GM23248 (cell line): ENCODE measurements at regions not wholly inside any gene's neighbourhood (a gene's known extent, or its start where the extent isn't known, plus 50 kb on each side); places are given as distances from the start of the nearest gene placed in this dataset.

ENCODE experiments used
- DNase-seq: peaks from one replicate; pipeline ENCODE4 v3.0.0-alpha.2; 2015
- H2AFZ ChIP-seq: fragments of 200-600 bp; sonication (generic); 2 replicates; pipeline ENCODE4 v1.6.1; 2016; ENCODE audit warnings: antibody characterized with exemption
- H3F3A ChIP-seq: fragments of 200-600 bp; sonication (generic); 2 replicates; pipeline ENCODE4 v1.6.1; 2016; ENCODE audit warnings: mild to moderate bottlenecking, antibody characterized with exemption, mixed run types; ENCODE audit not compliant: insufficient read depth
- H3K27ac ChIP-seq: fragments of 200-600 bp; sonication (generic); 2 replicates; pipeline ENCODE4 v1.5.1; 2016; ENCODE audit warnings: mild to moderate bottlenecking
- H3K27me3 ChIP-seq: fragments of 200-600 bp; sonication (generic); replicated peaks from 2 replicates; pipeline ENCODE4 v1.6.1; 2016; ENCODE audit warnings: mild to moderate bottlenecking; ENCODE audit not compliant: insufficient read depth
- H3K36me3 ChIP-seq: fragments of 200-600 bp; sonication (generic); 2 replicates; pipeline ENCODE4 v1.6.1; 2016; ENCODE audit warnings: low read depth, mild to moderate bottlenecking
- H3K4me1 ChIP-seq: fragments of 200-600 bp; sonication (generic); 2 replicates; pipeline ENCODE4 v1.6.1; 2016; ENCODE audit warnings: mild to moderate bottlenecking; ENCODE audit not compliant: insufficient read depth
- H3K4me2 ChIP-seq: fragments of 200-600 bp; sonication (generic); one replicate; pipeline ENCODE4 v1.6.1; 2016; ENCODE audit warnings: mild to moderate bottlenecking; ENCODE audit not compliant: unreplicated experiment
- H3K4me3 ChIP-seq: fragments of 200-600 bp; sonication (generic); 2 replicates; pipeline ENCODE4 v1.5.1; 2016; ENCODE audit warnings: mild to moderate bottlenecking
- H3K79me2 ChIP-seq: fragments of 200-600 bp; sonication (generic); 2 replicates; pipeline ENCODE4 v1.6.1; 2016; ENCODE audit warnings: mild to moderate bottlenecking; ENCODE audit not compliant: insufficient read depth
- H3K9ac ChIP-seq: fragments of 200-600 bp; sonication (generic); 2 replicates; pipeline ENCODE4 v1.6.1; 2016; ENCODE audit warnings: mild to moderate bottlenecking
- H3K9me2 ChIP-seq: fragments of 200-600 bp; sonication (generic); 2 replicates; pipeline ENCODE4 v1.6.1; 2016; ENCODE audit warnings: mixed run types, mild to moderate bottlenecking, moderate library complexity; ENCODE audit not compliant: insufficient read depth
- H3K9me3 ChIP-seq: fragments of 200-600 bp; sonication (generic); one replicate; pipeline ENCODE4 v1.6.1; 2017; ENCODE audit warnings: low read depth
- H4K20me1 ChIP-seq: fragments of 200-600 bp; sonication (generic); 2 replicates; pipeline ENCODE4 v1.6.0; 2016; ENCODE audit not compliant: insufficient read depth
- EZH2 ChIP-seq: fragments of 200-600 bp; sonication (generic); IDR thresholded peaks from 2 replicates; pipeline ENCODE4 v1.6.1; 2018; ENCODE audit warnings: antibody characterized with exemption, mild to moderate bottlenecking; ENCODE audit not compliant: insufficient read depth, poor library complexity, severe bottlenecking
- EZH2phosphoT487 ChIP-seq: fragments of 200-600 bp; sonication (generic); IDR thresholded peaks from 2 replicates; pipeline ENCODE4 v1.6.1; 2018; ENCODE audit warnings: antibody characterized with exemption, moderate library complexity, mild to moderate bottlenecking, low read depth; ENCODE audit not compliant: insufficient read depth
- WGBS, 2 experiments: methylation state at CpG; one replicate each; pipeline ENCODE4 v1.1.6; 2015 to 2017; ENCODE audit warnings: low lambda C conversion rate in 2 of 2, low coverage in 1 of 2; ENCODE audit errors: missing lambda C conversion rate in 2 of 2; 5-methylcytosine and 5-hydroxymethylcytosine counted together
- in situ Hi-C: fragments of 300-500 bp; cut with MboI; formaldehyde crosslinking; loops from 2 replicates; pipeline ENCODE4 v1.15.0; 2020

- H3K9me2 ChIP-seq: no peaks in the 10 kb centered on the region
- H2AFZ ChIP-seq: no peak overlapping the region
- in situ Hi-C loops: no loop called here
- H3K4me2 ChIP-seq: no peak overlapping the region
- no peak overlapping the region for H3K9ac ChIP-seq
- H3K27me3 ChIP-seq: no peaks in the 10 kb centered on the region
- no peak overlapping the region for H3K27ac ChIP-seq
- no peak for DNase-seq
- H3K9me3 ChIP-seq: no peaks in the 10 kb centered on the region
- no peak for TF ChIP-seq EZH2
- TF ChIP-seq EZH2phosphoT487: no peak
- no peaks in the 10 kb centered on the region for H3K36me3 ChIP-seq
- H3K4me3 ChIP-seq: no peak overlapping the region
- WGBS, 2 experiments: 95 to 97% methylated on average over 3 of the region's 3 CpGs
- no peaks in the 10 kb centered on the region for H3F3A ChIP-seq
- no peaks in the 10 kb centered on the region for H4K20me1 ChIP-seq
- H3K79me2 ChIP-seq: no peaks in the 10 kb centered on the region
- H3K4me1 ChIP-seq: no peaks in the 10 kb centered on the region
Observed at GRCh38 chr7:47685151-47685550, 103.2 kb upstream of the TNS3 start.

- 92 to 94% methylated on average over 5 of the region's 5 CpGs for WGBS, 2 experiments
- TF ChIP-seq EZH2phosphoT487: no peak
- TF ChIP-seq EZH2: no peak
- no peak overlapping the region for H2AFZ ChIP-seq
Observed at GRCh38 chr7:47684728-47685127, 102.8 kb upstream of the TNS3 start.

GRCh38 chr7:47683485-47683898, 101.6 kb upstream of the TNS3 start:
- no peak overlapping the region for H2AFZ ChIP-seq
- in situ Hi-C loops: no loop called here
- H3K4me1 ChIP-seq: no peaks in the 10 kb centered on the region
- H3F3A ChIP-seq: no peaks in the 10 kb centered on the region
- H3K4me2 ChIP-seq: no peak overlapping the region
- WGBS, 2 experiments: 96 to 99% methylated on average over 6 of the region's 6 CpGs
- DNase-seq: no peak
- H3K79me2 ChIP-seq: no peaks in the 10 kb centered on the region
- H3K9me2 ChIP-seq: no peaks in the 10 kb centered on the region
- H3K27ac ChIP-seq: no peak overlapping the region
- H3K9ac ChIP-seq: no peak overlapping the region
- no peak overlapping the region for H3K4me3 ChIP-seq
- TF ChIP-seq EZH2: no peak
- no peak for TF ChIP-seq EZH2phosphoT487
- no peaks in the 10 kb centered on the region for H3K27me3 ChIP-seq
- no peaks in the 10 kb centered on the region for H4K20me1 ChIP-seq
- no peaks in the 10 kb centered on the region for H3K36me3 ChIP-seq
- H3K9me3 ChIP-seq: no peaks in the 10 kb centered on the region

More at GRCh38 chr7:47684728-47685127, 102.8 kb upstream of the TNS3 start:
- Histone ChIP-seq H3K9me2 (no peaks in the 10 kb centered on the region), H3K4me3 (no peak overlapping the region), H3K9ac (no peak overlapping the region), H3K4me1 (no peaks in the 10 kb centered on the region), H3K27me3 (no peaks in the 10 kb centered on the region), H3K9me3 (no peaks in the 10 kb centered on the region), H3K79me2 (no peaks in the 10 kb centered on the region), H3K4me2 (no peak overlapping the region), H3K27ac (no peak overlapping the region), H4K20me1 (no peaks in the 10 kb centered on the region), H3K36me3 (no peaks in the 10 kb centered on the region), H3F3A (no peaks in the 10 kb centered on the region)
- no peak for DNase-seq
- in situ Hi-C loops: no loop called here

GRCh38 chr7:47682874-47683273, 101.0 kb upstream of the TNS3 start:
- Histone ChIP-seq H3K79me2 (no peaks in the 10 kb centered on the region), H3K4me2 (no peak overlapping the region), H3K27me3 (no peaks in the 10 kb centered on the region), H3K27ac (no peak overlapping the region), H4K20me1 (no peaks in the 10 kb centered on the region), H3K9me2 (no peaks in the 10 kb centered on the region), H3K4me1 (no peaks in the 10 kb centered on the region), H3F3A (no peaks in the 10 kb centered on the region), H2AFZ (no peak overlapping the region), H3K36me3 (no peaks in the 10 kb centered on the region), H3K9ac (no peak overlapping the region), H3K9me3 (no peaks in the 10 kb centered on the region), H3K4me3 (no peak overlapping the region)
- no peak for TF ChIP-seq EZH2phosphoT487
- no peak for TF ChIP-seq EZH2
- 89 to 94% methylated on average over 6 of the region's 6 CpGs for WGBS, 2 experiments
- DNase-seq: no peak
- in situ Hi-C loops: no loop called here

GRCh38 chr7:47681249-47681810, 99.4 kb upstream of the TNS3 start:
- no peak overlapping the region for H3K4me2 ChIP-seq
- in situ Hi-C loops: no loop called here
- H3K4me3 ChIP-seq: no peak overlapping the region
- no peaks in the 10 kb centered on the region for H3K79me2 ChIP-seq
- H3K9me2 ChIP-seq: no peaks in the 10 kb centered on the region
- no peak overlapping the region for H3K27ac ChIP-seq
- no peaks in the 10 kb centered on the region for H3F3A ChIP-seq
- no peak overlapping the region for H2AFZ ChIP-seq
- no peaks in the 10 kb centered on the region for H4K20me1 ChIP-seq
- H3K36me3 ChIP-seq: no peaks in the 10 kb centered on the region
- no peaks in the 10 kb centered on the region for H3K4me1 ChIP-seq
- no peaks in the 10 kb centered on the region for H3K27me3 ChIP-seq
- H3K9me3 ChIP-seq: no peaks in the 10 kb centered on the region
- no peak overlapping the region for H3K9ac ChIP-seq
- WGBS, 2 experiments: 92 to 93% methylated on average over 8 of the region's 8 CpGs
- DNase-seq: no peak
- TF ChIP-seq EZH2 (no peak), EZH2phosphoT487 (no peak)
